Liver (tissue), 3 donors: ENCODE measurements at regions not wholly inside any gene's neighbourhood (a gene's known extent, or its start where the extent isn't known, plus 50 kb on each side); places are given as distances from the start of the nearest gene placed in this dataset.

Source experiments
- CTCF ChIP-seq: fragments of 150-350 bp; IDR thresholded peaks from 2 replicates; pipeline ENCODE4 v1.5.1; 2017; ENCODE audit warnings: improper control_type of control experiment, low read depth, low read length; ENCODE audit not compliant: missing input control
- GABPA ChIP-seq, 2 donors: IDR thresholded peaks in 1 of 2; conservative IDR thresholded peaks in 1 of 2; 2 replicates each; pipeline ENCODE4 v1.6.1; 2016; ENCODE audit warnings: antibody characterized with exemption in 2 of 2, mild to moderate bottlenecking in 1 of 2, moderate library complexity in 1 of 2
- HNF4G ChIP-seq: IDR thresholded peaks from 2 replicates; pipeline ENCODE4 v1.6.1; 2016; ENCODE audit warnings: antibody characterized with exemption
- RAD21 ChIP-seq, 2 donors: IDR thresholded peaks; 2 replicates each; pipeline ENCODE4 v1.6.1; 2016; ENCODE audit warnings: antibody characterized with exemption in 2 of 2, mild to moderate bottlenecking in 2 of 2
- REST ChIP-seq: IDR thresholded peaks from 2 replicates; pipeline ENCODE4 v1.6.1; 2016; ENCODE audit warnings: antibody characterized with exemption, mild to moderate bottlenecking
- SP1 ChIP-seq: IDR thresholded peaks from 2 replicates; pipeline ENCODE4 v1.6.1; 2018; ENCODE audit warnings: antibody characterized with exemption, mild to moderate bottlenecking
- YY1 ChIP-seq: IDR thresholded peaks from 2 replicates; pipeline ENCODE4 v1.6.1; 2016; ENCODE audit warnings: antibody characterized with exemption, mild to moderate bottlenecking
- ZBTB33 ChIP-seq: IDR thresholded peaks from 2 replicates; pipeline ENCODE4 v1.6.1; 2016; ENCODE audit warnings: antibody characterized with exemption
- TF ChIP-seq, protein P1 (sequence below): IDR thresholded peaks from 2 replicates; pipeline ENCODE4 v1.6.1; 2016; ENCODE audit warnings: antibody characterized with exemption
- donor health status: healthy.
- donor health status: healthy.

- TF ChIP-seq YY1 (no peak), SP1 (no peak), CTCF (no peak), RAD21 (IDR thresholded peaks at IDR 0.05) (no peak), ZBTB33 (no peak), GABPA (IDR thresholded peaks at IDR 0.05 in 1 of 2, conservative IDR thresholded peaks at IDR 0.05 in 1 of 2) (no peak), REST (no peak), HNF4G (no peak)
- TF ChIP-seq, protein P1, sequence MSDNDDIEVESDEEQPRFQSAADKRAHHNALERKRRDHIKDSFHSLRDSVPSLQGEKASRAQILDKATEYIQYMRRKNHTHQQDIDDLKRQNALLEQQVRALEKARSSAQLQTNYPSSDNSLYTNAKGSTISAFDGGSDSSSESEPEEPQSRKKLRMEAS: no peak
These were observed 533.6 kb upstream of the API5 start for GRCh38 chr11:42778193-42778592.
